K562 (cell line): ENCODE measurements at regions not wholly inside any gene's neighbourhood (a gene's known extent, or its start where the extent isn't known, plus 50 kb on each side); places are given as distances from the start of the nearest gene placed in this dataset.

Experiments used
- ATF3 ChIP-seq, 2 experiments: fragments of 450-650 bp in 1 of 2; sonication (generic) in 1 of 2; formaldehyde crosslinking in 1 of 2; IDR thresholded peaks in 1 of 2; conservative IDR thresholded peaks in 1 of 2; 2 replicates each; pipeline versions ENCODE4 v1.6.1 to v1.8.1; 2016 to 2023; ENCODE audit warnings: mild to moderate bottlenecking in 2 of 2, moderate library complexity in 2 of 2, inconsistent platforms in 1 of 2, missing genetic modification reagents in 1 of 2
- CEBPG ChIP-seq, 3 experiments: fragments of 200-800 bp in 1 of 3; sonication (Bioruptor generic) in 1 of 3; sonication (generic) in 1 of 3; formaldehyde crosslinking in 1 of 3; IDR thresholded peaks in 2 of 3; conservative IDR thresholded peaks in 1 of 3; 2 replicates each; pipeline versions ENCODE4 v1.6.1 to v1.8.0; 2016 to 2022; ENCODE audit warnings: missing compliant biosample characterization in 2 of 3, missing genetic modification characterization in 2 of 3, mild to moderate bottlenecking in 1 of 3, missing genetic modification reagents in 1 of 3
- E4F1 ChIP-seq: fragments of 250-450 bp; sonication (Bioruptor Pico); IDR thresholded peaks from 2 replicates; pipeline ENCODE4 v1.5.0; 2021; ENCODE audit warnings: mild to moderate bottlenecking, borderline replicate concordance
- NR2C2 ChIP-seq, 2 experiments: fragments of 200-800 bp in 1 of 2; sonication (Bioruptor generic) in 1 of 2; sonication (generic) in 1 of 2; formaldehyde crosslinking in 1 of 2; IDR thresholded peaks; 2 replicates each; pipeline versions ENCODE4 v1.6.1 to v1.8.0; 2016 to 2022; ENCODE audit warnings: mild to moderate bottlenecking in 1 of 2, missing compliant biosample characterization in 1 of 2, missing genetic modification characterization in 1 of 2, missing genetic modification reagents in 1 of 2
- SPI1 ChIP-seq: IDR thresholded peaks from 2 replicates; pipeline ENCODE4 v1.6.1; 2011; ENCODE audit warnings: low read depth, low read length, control low read depth, borderline replicate concordance

GRCh38 chr6:10033223-10033829, 381.5 kb downstream of the TFAP2A start (continued):
- TF ChIP-seq E4F1 (CRISPR knock-in tag) (no peak), NR2C2 (CRISPR knock-in tag; IDR thresholded peaks at IDR 0.05) (no peak), NR2C2 (tag; IDR thresholded peaks at IDR 0.05) (peak; percentile 51; the same call in 1 of the 2 replicates), CEBPG (CRISPR knock-in tag; IDR thresholded peaks at IDR 0.05) (no peak), CEBPG (tag; conservative IDR thresholded peaks at IDR 0.05 in 1 of 2, IDR thresholded peaks at IDR 0.05 in 1 of 2) (peak in 1 of 2 experiments; percentile 57; a peak in 1 of 4 replicates), ATF3 (IDR thresholded peaks at IDR 0.05) (peak; percentile 21; the same call in 1 of the 2 replicates), ATF3 (CRISPR knock-in tag; conservative IDR thresholded peaks at IDR 0.05) (no peak), SPI1 (no peak)
- TF ChIP-seq, all 486 proteins: peak for 11
